Hepatocyte (in vitro differentiated cells): ENCODE measurements at regions not wholly inside any gene's neighbourhood (a gene's known extent, or its start where the extent isn't known, plus 50 kb on each side); places are given as distances from the start of the nearest gene placed in this dataset.

Experiments used
- DNase-seq: peaks from one replicate; pipeline ENCODE4 v3.0.0-alpha.2; 2016; ENCODE audit warnings: low spot score
- H2AFZ ChIP-seq: fragments of 200-600 bp; sonication (generic); 2 replicates; pipeline ENCODE4 v1.6.0; 2016; ENCODE audit warnings: antibody characterized with exemption, mild to moderate bottlenecking
- H3K27ac ChIP-seq: fragments of 200-600 bp; sonication (generic); 2 replicates; pipeline ENCODE4 v1.5.1; 2016; ENCODE audit warnings: mild to moderate bottlenecking
- H3K27me3 ChIP-seq: fragments of 200-600 bp; sonication (generic); 2 replicates; pipeline ENCODE4 v1.6.1; 2016
- H3K36me3 ChIP-seq: fragments of 200-600 bp; sonication (generic); replicated peaks from 2 replicates; pipeline ENCODE4 v1.5.1; 2016; ENCODE audit warnings: low read depth; ENCODE audit not compliant: insufficient read depth
- H3K4me1 ChIP-seq: fragments of 200-600 bp; sonication (generic); 2 replicates; pipeline ENCODE4 v1.5.1; 2016; ENCODE audit warnings: mild to moderate bottlenecking, moderate library complexity; ENCODE audit not compliant: insufficient read depth
- H3K4me2 ChIP-seq: fragments of 200-600 bp; sonication (generic); 2 replicates; pipeline ENCODE4 v1.6.0; 2016
- H3K4me3 ChIP-seq: fragments of 200-600 bp; sonication (generic); 2 replicates; pipeline ENCODE4 v1.5.1; 2016; ENCODE audit warnings: mild to moderate bottlenecking
- H3K79me2 ChIP-seq: fragments of 200-600 bp; sonication (generic); 2 replicates; pipeline ENCODE4 v1.6.0; 2017; ENCODE audit warnings: mild to moderate bottlenecking
- H3K9me2 ChIP-seq: fragments of 200-600 bp; sonication (generic); replicated peaks from 2 replicates; pipeline ENCODE4 v1.6.0; 2017; ENCODE audit warnings: mild to moderate bottlenecking; ENCODE audit not compliant: insufficient read depth
- H3K9me3 ChIP-seq: fragments of 200-600 bp; sonication (generic); 2 replicates; pipeline ENCODE4 v1.5.1; 2016; ENCODE audit warnings: low read depth, mild to moderate bottlenecking
- H4K20me1 ChIP-seq: fragments of 200-600 bp; sonication (generic); 2 replicates; pipeline ENCODE4 v1.6.0; 2016; ENCODE audit warnings: mild to moderate bottlenecking; ENCODE audit not compliant: insufficient read depth, poor library complexity, severe bottlenecking
- EZH2 ChIP-seq: fragments of 200-600 bp; sonication (generic); IDR thresholded peaks from 2 replicates; pipeline ENCODE4 v1.6.1; 2016; ENCODE audit warnings: antibody characterized with exemption, mild to moderate bottlenecking, borderline replicate concordance
- EZH2phosphoT487 ChIP-seq: fragments of 200-600 bp; sonication (generic); IDR thresholded peaks from one replicate; pipeline ENCODE4 v1.6.1; 2018; ENCODE audit warnings: antibody characterized with exemption, mild to moderate bottlenecking, low read depth, moderate library complexity; ENCODE audit not compliant: unreplicated experiment, severe bottlenecking
- WGBS: methylation state at CpG from one replicate; pipeline ENCODE4 v1.1.6; 2016; ENCODE audit warnings: low lambda C conversion rate; ENCODE audit errors: missing lambda C conversion rate; 5-methylcytosine and 5-hydroxymethylcytosine counted together
- TF ChIP-seq, protein P1 (sequence below): fragments of 200-600 bp; sonication (generic); IDR thresholded peaks from 2 replicates; pipeline ENCODE4 v1.5.1; 2016; ENCODE audit warnings: antibody characterized with exemption, mild to moderate bottlenecking; ENCODE audit not compliant: poor library complexity

GRCh38 chr3:22351806-22352205 is 600.8 kb upstream of the ZNF385D start:
- Histone ChIP-seq H3K79me2 (no peaks in the 10 kb centered on the region), H3K9me3 (no peaks in the 10 kb centered on the region), H3K4me1 (no peaks in the 10 kb centered on the region), H3K27ac (no peak overlapping the region), H2AFZ (no peak overlapping the region), H3K27me3 (no peaks in the 10 kb centered on the region), H3K4me3 (no peak overlapping the region), H3K4me2 (no peak overlapping the region), H3K9me2 (no peaks in the 10 kb centered on the region), H4K20me1 (no peaks in the 10 kb centered on the region), H3K36me3 (no peaks in the 10 kb centered on the region)
- TF ChIP-seq EZH2phosphoT487, result no peak
- TF ChIP-seq EZH2, result no peak
- TF ChIP-seq, protein P1, sequence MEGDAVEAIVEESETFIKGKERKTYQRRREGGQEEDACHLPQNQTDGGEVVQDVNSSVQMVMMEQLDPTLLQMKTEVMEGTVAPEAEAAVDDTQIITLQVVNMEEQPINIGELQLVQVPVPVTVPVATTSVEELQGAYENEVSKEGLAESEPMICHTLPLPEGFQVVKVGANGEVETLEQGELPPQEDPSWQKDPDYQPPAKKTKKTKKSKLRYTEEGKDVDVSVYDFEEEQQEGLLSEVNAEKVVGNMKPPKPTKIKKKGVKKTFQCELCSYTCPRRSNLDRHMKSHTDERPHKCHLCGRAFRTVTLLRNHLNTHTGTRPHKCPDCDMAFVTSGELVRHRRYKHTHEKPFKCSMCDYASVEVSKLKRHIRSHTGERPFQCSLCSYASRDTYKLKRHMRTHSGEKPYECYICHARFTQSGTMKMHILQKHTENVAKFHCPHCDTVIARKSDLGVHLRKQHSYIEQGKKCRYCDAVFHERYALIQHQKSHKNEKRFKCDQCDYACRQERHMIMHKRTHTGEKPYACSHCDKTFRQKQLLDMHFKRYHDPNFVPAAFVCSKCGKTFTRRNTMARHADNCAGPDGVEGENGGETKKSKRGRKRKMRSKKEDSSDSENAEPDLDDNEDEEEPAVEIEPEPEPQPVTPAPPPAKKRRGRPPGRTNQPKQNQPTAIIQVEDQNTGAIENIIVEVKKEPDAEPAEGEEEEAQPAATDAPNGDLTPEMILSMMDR, result no peak
- DNase-seq, result no peak
- WGBS, result 85% methylated on average over 3 of the region's 3 CpGs

DNA sequence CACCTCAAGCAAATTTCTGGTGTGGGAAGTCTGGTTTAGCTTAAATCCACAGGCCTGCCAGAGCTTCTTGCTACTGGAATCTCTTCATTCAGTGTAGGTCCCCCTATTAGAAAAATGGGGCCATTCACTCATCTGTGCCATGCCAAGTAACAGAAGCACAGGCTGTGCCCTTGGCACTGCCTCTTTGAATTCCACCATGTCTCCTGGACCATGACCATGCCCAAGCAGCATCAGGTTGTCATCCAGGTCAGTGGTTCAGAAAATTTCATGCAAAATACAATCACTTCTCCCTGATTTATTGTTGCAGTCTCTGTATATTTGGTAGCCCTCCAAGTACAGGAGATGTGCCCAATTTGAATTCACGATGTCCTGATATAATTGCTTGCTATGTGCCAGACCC is 602.1 kb upstream of the ZNF385D start:
- Histone ChIP-seq H4K20me1 (no peaks in the 10 kb centered on the region), H3K36me3 (no peaks in the 10 kb centered on the region), H2AFZ (no peak overlapping the region), H3K4me1 (no peaks in the 10 kb centered on the region), H3K9me2 (no peaks in the 10 kb centered on the region), H3K4me3 (no peak overlapping the region), H3K79me2 (no peaks in the 10 kb centered on the region), H3K27me3 (no peaks in the 10 kb centered on the region), H3K4me2 (no peak overlapping the region), H3K27ac (no peak overlapping the region), H3K9me3 (no peaks in the 10 kb centered on the region)
- DNase-seq, result no peak
- WGBS, result 96% methylated on average over 1 of the region's 1 CpG
- TF ChIP-seq, protein P1, result no peak
- TF ChIP-seq EZH2 (no peak), EZH2phosphoT487 (no peak)

DNA sequence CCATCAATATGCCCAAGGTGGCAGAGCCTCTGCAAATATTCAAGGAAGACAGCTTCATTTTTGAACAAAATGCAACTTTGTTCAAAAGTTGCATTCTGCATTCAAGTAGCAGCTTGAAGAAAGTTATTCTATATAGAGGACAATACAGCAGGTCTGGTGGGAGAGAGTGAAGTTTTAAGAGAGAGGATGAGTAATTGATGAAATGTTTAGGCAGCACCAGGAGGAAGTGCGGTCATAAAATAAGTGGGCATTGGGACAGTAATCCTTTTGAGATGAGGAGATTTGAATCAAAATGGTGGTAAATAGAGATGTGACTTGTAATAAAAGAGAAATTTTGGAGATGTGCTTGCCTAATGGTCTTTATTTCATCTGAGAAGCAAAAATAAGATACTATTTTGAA is 607.3 kb upstream of the ZNF385D start:
- Histone ChIP-seq H3K79me2 (no peaks in the 10 kb centered on the region), H3K9me2 (no peaks in the 10 kb centered on the region), H3K4me3 (no peak overlapping the region), H3K4me1 (no peaks in the 10 kb centered on the region), H3K27me3 (no peaks in the 10 kb centered on the region), H3K27ac (no peak overlapping the region), H2AFZ (no peak overlapping the region), H4K20me1 (no peaks in the 10 kb centered on the region), H3K9me3 (no peaks in the 10 kb centered on the region), H3K4me2 (no peak overlapping the region), H3K36me3 (no peaks in the 10 kb centered on the region)
- TF ChIP-seq EZH2 (no peak), EZH2phosphoT487 (no peak)
- TF ChIP-seq, protein P1, result no peak
- DNase-seq, result no peak
- 90% methylated on average over 1 of the region's 1 CpG for WGBS

GRCh38 chr3:22360164-22360563 is 609.2 kb upstream of the ZNF385D start:
- Histone ChIP-seq H2AFZ (no peak overlapping the region), H3K79me2 (no peaks in the 10 kb centered on the region), H3K36me3 (no peaks in the 10 kb centered on the region), H3K27ac (no peak overlapping the region), H3K4me3 (no peak overlapping the region), H3K4me2 (no peak overlapping the region), H3K9me3 (no peaks in the 10 kb centered on the region), H3K9me2 (no peaks in the 10 kb centered on the region), H3K4me1 (no peaks in the 10 kb centered on the region), H4K20me1 (no peaks in the 10 kb centered on the region), H3K27me3 (no peaks in the 10 kb centered on the region)
- 85% methylated on average over 6 of the region's 6 CpGs for WGBS
- no peak for DNase-seq
- TF ChIP-seq EZH2, result no peak
- TF ChIP-seq, protein P1, result no peak
- TF ChIP-seq EZH2phosphoT487, result no peak
